HCT116 (cell line): ENCODE measurements at regions not wholly inside any gene's neighbourhood (a gene's known extent, or its start where the extent isn't known, plus 50 kb on each side); places are given as distances from the start of the nearest gene placed in this dataset.

Source experiments
- ATAC-seq: fragments of 200-7000 bp; cut with Tn5 transposase; 2 replicates; pipeline ENCODE4 v1.9.1; 2020; ENCODE audit warnings: mild to moderate bottlenecking, moderate library complexity
- BruUV-seq: library from RNA; stranded (reverse); fragments of 400-500 nt; replicated peaks from 2 replicates; lab custom pipeline; 2021; lab: Mats Ljungman, UMichigan
- CTCF ChIA-PET: fragments of 300-600 bp; sonication (Branson Sonifier 250); formaldehyde crosslinking; loops from one replicate; lab custom pipeline; 2021; ENCODE audit warnings: antibody characterized with exemption; lab: Charles Lee
- POLR2A ChIA-PET: fragments of 300-600, 350-600 bp; sonication (Branson Sonifier 250); formaldehyde crosslinking; loops from one replicate; lab custom pipeline; 2021; ENCODE audit warnings: antibody characterized with exemption; lab: Charles Lee
- RAD21 ChIA-PET, 2 experiments: fragments of 300-600 bp; sonication (Branson Sonifier 250); formaldehyde crosslinking; loops; one replicate each; lab custom pipeline; 2023; ENCODE audit warnings: low total read pairs in 2 of 2; ENCODE audit not compliant: uncharacterized antibody in 2 of 2, unreplicated experiment in 2 of 2, low non-redundant PET in 1 of 2; lab: Charles Lee
- DNase-seq: peaks from one replicate; pipeline ENCODE4 v3.0.0-alpha.2; 2010; ENCODE audit warnings: low read depth, low spot score
- H2AFZ ChIP-seq: fragments of 200-600 bp; shearing (Covaris generic), sonication (generic); 2 replicates; pipeline ENCODE4 v1.6.1; 2017; ENCODE audit warnings: low read depth, mixed run types, mixed read lengths, antibody characterized with exemption, low read length; ENCODE audit not compliant: poor library complexity, severe bottlenecking
- H3K27ac ChIP-seq: 2 replicates; pipeline ENCODE4 v1.5.1; 2012; ENCODE audit warnings: low read depth, low read length
- H3K27me3 ChIP-seq: fragments of 200-600 bp; sonication (generic); 2 replicates; pipeline ENCODE4 v1.6.1; 2016; ENCODE audit warnings: mixed run types, low read length, mixed read lengths; ENCODE audit not compliant: insufficient read depth
- H3K36me3 ChIP-seq, 2 experiments: fragments of 200-500 bp in 1 of 2; fragments of 200-600 bp in 1 of 2; sonication (Bioruptor generic) in 1 of 2; sonication (generic) in 1 of 2; 2 replicates each; pipeline versions ENCODE4 v1.5.1 to v1.6.1; 2014 to 2016; ENCODE audit warnings: low read length in 2 of 2, inconsistent platforms in 1 of 2, mixed read lengths in 1 of 2, mixed run types in 1 of 2; ENCODE audit not compliant: insufficient read depth in 2 of 2, control insufficient read depth in 1 of 2
- H3K4me1 ChIP-seq, 2 experiments: fragments of 200-600 bp in 1 of 2; sonication (generic) in 1 of 2; 2 replicates each; pipeline versions ENCODE4 v1.5.1 to v1.6.1; 2012 to 2017; ENCODE audit warnings: low read length in 2 of 2, inconsistent platforms in 1 of 2, mild to moderate bottlenecking in 1 of 2, mixed read lengths in 1 of 2, mixed run types in 1 of 2, moderate library complexity in 1 of 2; ENCODE audit not compliant: insufficient read depth in 2 of 2, control insufficient read depth in 1 of 2
- H3K4me2 ChIP-seq: fragments of 200-600 bp; sonication (generic); 2 replicates; pipeline ENCODE4 v1.6.1; 2017; ENCODE audit warnings: mixed run types, low read length, mixed read lengths
- H3K4me3 ChIP-seq, 2 experiments: fragments of 200-600 bp in 1 of 2; sonication (generic) in 1 of 2; replicated peaks in 1 of 2; 2 replicates each; pipeline ENCODE4 v1.5.1; 2011 to 2016; ENCODE audit warnings: low read length in 2 of 2, control low read depth in 1 of 2, low read depth in 1 of 2, mild to moderate bottlenecking in 1 of 2, mixed read lengths in 1 of 2, mixed run types in 1 of 2
- H3K79me2 ChIP-seq: fragments of 200-600 bp; sonication (generic); 2 replicates; pipeline ENCODE4 v1.6.1; 2017; ENCODE audit warnings: mild to moderate bottlenecking, mixed run types, low read length, moderate library complexity, mixed read lengths; ENCODE audit not compliant: insufficient read depth
- H3K9ac ChIP-seq: fragments of 200-600 bp; sonication (generic); 2 replicates; pipeline ENCODE4 v1.6.1; 2016; ENCODE audit warnings: low read length, mixed read lengths
- H3K9me2 ChIP-seq: fragments of 200-600 bp; sonication (generic), shearing (Covaris generic); 2 replicates; pipeline ENCODE4 v1.6.1; 2017; ENCODE audit warnings: mixed run types, mild to moderate bottlenecking, moderate library complexity; ENCODE audit not compliant: insufficient read depth
- H3K9me3 ChIP-seq, 2 experiments: fragments of 200-500 bp in 1 of 2; fragments of 200-600 bp in 1 of 2; sonication (Bioruptor generic) in 1 of 2; sonication (generic) in 1 of 2; 2 replicates each; pipeline ENCODE4 v1.6.1; 2014 to 2017; ENCODE audit warnings: low read length in 2 of 2, mixed read lengths in 2 of 2, inconsistent platforms in 1 of 2, low read depth in 1 of 2, mild to moderate bottlenecking in 1 of 2, mixed run types in 1 of 2, moderate library complexity in 1 of 2; ENCODE audit not compliant: control insufficient read depth in 1 of 2, insufficient read depth in 1 of 2
- H4K20me1 ChIP-seq: fragments of 200-600 bp; sonication (generic), shearing (Covaris generic); 2 replicates; pipeline ENCODE4 v1.6.1; 2017; ENCODE audit warnings: mixed run types, mild to moderate bottlenecking, moderate library complexity; ENCODE audit not compliant: insufficient read depth
- CBX3 ChIP-seq: IDR thresholded peaks from 2 replicates; pipeline ENCODE4 v1.6.1; 2012; ENCODE audit warnings: low read depth
- EZH2 ChIP-seq: fragments of 200-600 bp; sonication (generic); IDR thresholded peaks from 2 replicates; pipeline ENCODE4 v1.6.1; 2017; ENCODE audit warnings: antibody characterized with exemption, mixed run types
- JUND ChIP-seq: IDR thresholded peaks from 2 replicates; pipeline ENCODE4 v1.6.1; 2012
- POLR2A ChIP-seq: IDR thresholded peaks from 2 replicates; pipeline ENCODE4 v1.7.0; 2011; ENCODE audit warnings: borderline replicate concordance; ENCODE audit not compliant: insufficient read depth, insufficient read length; ENCODE audit errors: extremely low read depth
- RAD21 ChIP-seq: IDR thresholded peaks from 2 replicates; pipeline ENCODE4 v1.6.1; 2012; ENCODE audit warnings: low read depth, mild to moderate bottlenecking
- SRF ChIP-seq: IDR thresholded peaks from 2 replicates; pipeline ENCODE4 v1.6.1; 2012; ENCODE audit warnings: low read depth
- YY1 ChIP-seq: IDR thresholded peaks from 2 replicates; pipeline ENCODE4 v1.6.1; 2011; ENCODE audit warnings: low read length, low read depth, moderate library complexity, mild to moderate bottlenecking; ENCODE audit not compliant: insufficient replicate concordance; ENCODE audit errors: extremely low read depth
- intact Hi-C: fragments of 100-400 bp; cut with micrococcal nuclease; formaldehyde crosslinking; loops from 2 replicates; pipeline ENCODE4 v1.10.0; 2022
- TF ChIP-seq, protein P1 (sequence below), 3 experiments: fragments of 200-600 bp in 1 of 3; sonication (generic) in 1 of 3; IDR thresholded peaks in 2 of 3; conservative IDR thresholded peaks in 1 of 3; 2 replicates each; pipeline ENCODE4 v1.5.1; 2012 to 2017; ENCODE audit warnings: low read depth in 2 of 3, low read length in 2 of 3, antibody characterized with exemption in 1 of 3, borderline replicate concordance in 1 of 3, control low read depth in 1 of 3, mild to moderate bottlenecking in 1 of 3, mixed read lengths in 1 of 3, mixed run types in 1 of 3, moderate library complexity in 1 of 3; ENCODE audit not compliant: insufficient read depth in 1 of 3
- TF ChIP-seq, protein P2 (sequence below): IDR thresholded peaks from 2 replicates; pipeline ENCODE4 v1.6.1; 2011; ENCODE audit warnings: mild to moderate bottlenecking, low read length, moderate library complexity; ENCODE audit not compliant: insufficient replicate concordance; ENCODE audit errors: extremely low read depth

DNA sequence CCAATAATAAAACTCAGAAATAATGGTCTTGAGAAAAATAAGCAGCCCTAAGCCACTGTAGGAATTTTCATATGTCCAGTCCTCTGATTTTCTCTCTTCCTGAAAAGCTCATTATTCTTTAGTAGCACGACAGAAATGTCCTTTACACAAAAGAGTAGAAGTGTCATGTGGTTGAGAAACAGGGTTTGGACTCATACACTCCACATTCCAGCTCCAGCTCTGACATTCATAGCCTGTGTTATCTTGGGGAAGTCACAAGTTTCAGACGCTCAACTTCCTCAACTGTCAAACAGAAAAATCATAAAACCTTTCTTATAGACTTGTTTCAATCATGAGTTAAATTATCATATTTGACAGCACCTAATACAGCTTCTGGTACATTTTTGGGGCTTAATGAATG, 511.5 kb downstream of the TNS1 start:
- no peak overlapping the region for H3K9ac ChIP-seq
- no peaks in the 10 kb centered on the region for H4K20me1 ChIP-seq
- no TSS peak for BruUV-seq
- no peaks in the 10 kb centered on the region for H3K4me1 ChIP-seq
- no peak overlapping the region for H3K4me3 ChIP-seq
- no peak overlapping the region for H3K27ac ChIP-seq
- TF ChIP-seq YY1 (no peak), EZH2 (no peak), RAD21 (no peak), JUND (no peak), POLR2A (no peak), CBX3 (no peak), SRF (no peak)
- TF ChIP-seq, protein P1, sequence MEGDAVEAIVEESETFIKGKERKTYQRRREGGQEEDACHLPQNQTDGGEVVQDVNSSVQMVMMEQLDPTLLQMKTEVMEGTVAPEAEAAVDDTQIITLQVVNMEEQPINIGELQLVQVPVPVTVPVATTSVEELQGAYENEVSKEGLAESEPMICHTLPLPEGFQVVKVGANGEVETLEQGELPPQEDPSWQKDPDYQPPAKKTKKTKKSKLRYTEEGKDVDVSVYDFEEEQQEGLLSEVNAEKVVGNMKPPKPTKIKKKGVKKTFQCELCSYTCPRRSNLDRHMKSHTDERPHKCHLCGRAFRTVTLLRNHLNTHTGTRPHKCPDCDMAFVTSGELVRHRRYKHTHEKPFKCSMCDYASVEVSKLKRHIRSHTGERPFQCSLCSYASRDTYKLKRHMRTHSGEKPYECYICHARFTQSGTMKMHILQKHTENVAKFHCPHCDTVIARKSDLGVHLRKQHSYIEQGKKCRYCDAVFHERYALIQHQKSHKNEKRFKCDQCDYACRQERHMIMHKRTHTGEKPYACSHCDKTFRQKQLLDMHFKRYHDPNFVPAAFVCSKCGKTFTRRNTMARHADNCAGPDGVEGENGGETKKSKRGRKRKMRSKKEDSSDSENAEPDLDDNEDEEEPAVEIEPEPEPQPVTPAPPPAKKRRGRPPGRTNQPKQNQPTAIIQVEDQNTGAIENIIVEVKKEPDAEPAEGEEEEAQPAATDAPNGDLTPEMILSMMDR (IDR thresholded peaks at IDR 0.05 in 2 of 3, conservative IDR thresholded peaks at IDR 0.05 in 1 of 3; ENCODE audit: borderline replicate concordance in 1 of 3, insufficient read depth in 1 of 3, low read depth in 2 of 3, low read length in 2 of 3), result no peak
- TF ChIP-seq, protein P2, sequence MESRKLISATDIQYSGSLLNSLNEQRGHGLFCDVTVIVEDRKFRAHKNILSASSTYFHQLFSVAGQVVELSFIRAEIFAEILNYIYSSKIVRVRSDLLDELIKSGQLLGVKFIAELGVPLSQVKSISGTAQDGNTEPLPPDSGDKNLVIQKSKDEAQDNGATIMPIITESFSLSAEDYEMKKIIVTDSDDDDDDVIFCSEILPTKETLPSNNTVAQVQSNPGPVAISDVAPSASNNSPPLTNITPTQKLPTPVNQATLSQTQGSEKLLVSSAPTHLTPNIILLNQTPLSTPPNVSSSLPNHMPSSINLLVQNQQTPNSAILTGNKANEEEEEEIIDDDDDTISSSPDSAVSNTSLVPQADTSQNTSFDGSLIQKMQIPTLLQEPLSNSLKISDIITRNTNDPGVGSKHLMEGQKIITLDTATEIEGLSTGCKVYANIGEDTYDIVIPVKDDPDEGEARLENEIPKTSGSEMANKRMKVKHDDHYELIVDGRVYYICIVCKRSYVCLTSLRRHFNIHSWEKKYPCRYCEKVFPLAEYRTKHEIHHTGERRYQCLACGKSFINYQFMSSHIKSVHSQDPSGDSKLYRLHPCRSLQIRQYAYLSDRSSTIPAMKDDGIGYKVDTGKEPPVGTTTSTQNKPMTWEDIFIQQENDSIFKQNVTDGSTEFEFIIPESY, result no peak
- no peaks in the 10 kb centered on the region for H3K9me3 ChIP-seq
- H3K4me2 ChIP-seq, result no peak overlapping the region
- RAD21 ChIA-PET, result no interaction called here
- CTCF ChIA-PET, result no interaction called here
- peaks cover 80% of the 10 kb centered on the region for H3K27me3 ChIP-seq
- no peak for ATAC-seq
- no peak for DNase-seq
- POLR2A ChIA-PET, result no interaction called here
- H3K36me3 ChIP-seq, result no peaks in the 10 kb centered on the region
- intact Hi-C loops, result no loop called here
- no peak overlapping the region for H2AFZ ChIP-seq
- no peaks in the 10 kb centered on the region for H3K79me2 ChIP-seq
- H3K9me2 ChIP-seq, result no peaks in the 10 kb centered on the region
